SK-N-SH (cell line): ENCODE measurements at regions not wholly inside any gene's neighbourhood (a gene's known extent, or its start where the extent isn't known, plus 50 kb on each side); places are given as distances from the start of the nearest gene placed in this dataset.

Experiments
- CTCF ChIA-PET: fragments of 300-600, 350-600 bp; formaldehyde crosslinking; extraction: SDS; loops from one replicate; lab custom pipeline; 2021; lab: Yijun Ruan, JAX
- POLR2A ChIA-PET: fragments of 350-600 bp; sonication (Branson Sonifier 250); formaldehyde crosslinking; extraction: SDS; loops from one replicate; lab custom pipeline; 2020; ENCODE audit warnings: antibody characterized with exemption, inconsistent platforms; lab: Yijun Ruan, JAX
- DNase-seq: peaks from one replicate; pipeline ENCODE4 v3.0.0; 2012
- H2AFZ ChIP-seq: fragments of 200-600 bp; sonication (generic); 2 replicates; pipeline ENCODE4 v1.8.1; 2016; ENCODE audit warnings: antibody characterized with exemption, mild to moderate bottlenecking, low read depth
- H3F3A ChIP-seq: fragments of 200-600 bp; sonication (generic); replicated peaks from 2 replicates; pipeline ENCODE3; 2016; ENCODE audit warnings: antibody characterized with exemption, mild to moderate bottlenecking; ENCODE audit not compliant: insufficient read depth
- H3K27ac ChIP-seq, 2 experiments: fragments of 200-500 bp in 1 of 2; fragments of 200-600 bp in 1 of 2; sonication (Bioruptor generic) in 1 of 2; sonication (generic), shearing (Covaris generic) in 1 of 2; 2 replicates each; pipeline versions ENCODE4 v1.5.1 to v1.6.1; 2014 to 2016; ENCODE audit warnings: low read depth in 2 of 2, inconsistent platforms in 1 of 2, low read length in 1 of 2, mild to moderate bottlenecking in 1 of 2, mixed read lengths in 1 of 2
- H3K27me3 ChIP-seq: fragments of 200-600 bp; sonication (generic), shearing (Covaris generic); 2 replicates; pipeline ENCODE4 v1.6.1; 2016; ENCODE audit warnings: mixed run types; ENCODE audit not compliant: insufficient read depth
- H3K36me3 ChIP-seq, 2 experiments: fragments of 200-500 bp in 1 of 2; fragments of 200-600 bp in 1 of 2; sonication (Bioruptor generic) in 1 of 2; sonication (generic) in 1 of 2; replicated peaks in 1 of 2; 2 replicates each; pipeline versions ENCODE3 to v1.5.1; 2014 to 2016; ENCODE audit warnings: low read length in 1 of 2, mild to moderate bottlenecking in 1 of 2; ENCODE audit not compliant: insufficient read depth in 2 of 2, control insufficient read depth in 1 of 2
- H3K4me1 ChIP-seq, 2 experiments: fragments of 200-500 bp in 1 of 2; fragments of 200-600 bp in 1 of 2; sonication (Bioruptor generic) in 1 of 2; sonication (generic), shearing (Covaris generic) in 1 of 2; 2 replicates each; pipeline versions ENCODE4 v1.5.1 to v1.6.1; 2014 to 2016; ENCODE audit warnings: low read depth in 1 of 2, low read length in 1 of 2, mixed run types in 1 of 2; ENCODE audit not compliant: insufficient read depth in 2 of 2, control insufficient read depth in 1 of 2
- H3K4me2 ChIP-seq: fragments of 200-600 bp; sonication (generic), shearing (Covaris generic); 2 replicates; pipeline ENCODE4 v1.6.1; 2017; ENCODE audit warnings: mixed run types
- H3K4me3 ChIP-seq, 2 experiments: fragments of 200-500 bp in 1 of 2; fragments of 200-600 bp in 1 of 2; sonication (Bioruptor generic) in 1 of 2; sonication (generic), shearing (Covaris generic) in 1 of 2; 2 replicates each; pipeline versions ENCODE4 v1.5.1 to v1.8.1; 2014 to 2016; ENCODE audit warnings: low read depth in 2 of 2, inconsistent platforms in 1 of 2, low read length in 1 of 2, mild to moderate bottlenecking in 1 of 2, mixed read lengths in 1 of 2, moderate library complexity in 1 of 2
- H3K79me2 ChIP-seq: fragments of 200-600 bp; sonication (generic); 2 replicates; pipeline ENCODE4 v1.8.1; 2017; ENCODE audit warnings: mild to moderate bottlenecking; ENCODE audit not compliant: insufficient read depth
- H3K9ac ChIP-seq: fragments of 200-600 bp; sonication (generic); 2 replicates; pipeline ENCODE4 v1.6.1; 2017; ENCODE audit warnings: mixed run types
- H3K9me2 ChIP-seq: fragments of 200-600 bp; sonication (generic); 2 replicates; pipeline ENCODE4 v1.6.1; 2017; ENCODE audit warnings: mixed run types
- H3K9me3 ChIP-seq: fragments of 200-600 bp; sonication (generic); 2 replicates; pipeline ENCODE4 v1.6.1; 2017; ENCODE audit warnings: mixed run types, mild to moderate bottlenecking, moderate library complexity
- H4K20me1 ChIP-seq: fragments of 200-600 bp; sonication (generic); 2 replicates; pipeline ENCODE4 v1.6.1; 2017; ENCODE audit warnings: mild to moderate bottlenecking, mixed run types; ENCODE audit not compliant: insufficient read depth
- EP300 ChIP-seq, 2 experiments: IDR thresholded peaks; 2 replicates each; pipeline versions ENCODE4 v1.4.0 to v1.6.1; 2012; ENCODE audit warnings: borderline replicate concordance in 1 of 2, low read depth in 1 of 2, low read length in 1 of 2
- EZH2phosphoT487 ChIP-seq: fragments of 200-600 bp; sonication (generic); IDR thresholded peaks from 2 replicates; pipeline ENCODE4 v1.6.1; 2017; ENCODE audit warnings: low read depth, mixed run types, mild to moderate bottlenecking, antibody characterized with exemption, moderate library complexity, borderline replicate concordance
- FOXM1 ChIP-seq: IDR thresholded peaks from 2 replicates; pipeline ENCODE4 v1.4.0; 2012; ENCODE audit warnings: low read depth, mild to moderate bottlenecking
- GABPA ChIP-seq: IDR thresholded peaks from 2 replicates; pipeline ENCODE4 v1.4.0; 2012; ENCODE audit warnings: low read depth, mild to moderate bottlenecking
- GATA2 ChIP-seq: sonication (generic); formaldehyde crosslinking; IDR thresholded peaks from 2 replicates; pipeline ENCODE4 v1.5.0; 2020; ENCODE audit warnings: mild to moderate bottlenecking, missing genetic modification reagents
- MEF2A ChIP-seq: IDR thresholded peaks from 2 replicates; pipeline ENCODE4 v1.4.0; 2012; ENCODE audit warnings: low read depth, borderline replicate concordance
- POLR2AphosphoS5 ChIP-seq: IDR thresholded peaks from 2 replicates; pipeline ENCODE4 v1.6.1; 2012; ENCODE audit warnings: low read depth, low read length
- SMC3 ChIP-seq: IDR thresholded peaks from 2 replicates; pipeline ENCODE4 v1.6.1; 2012; ENCODE audit warnings: low read depth, low read length, improper control_type of control experiment
- TAF1 ChIP-seq: IDR thresholded peaks from 2 replicates; pipeline ENCODE4 v1.6.1; 2012; ENCODE audit warnings: low read depth, mild to moderate bottlenecking, low read length, moderate library complexity, borderline replicate concordance
- YY1 ChIP-seq: IDR thresholded peaks from 2 replicates; pipeline ENCODE4 v1.4.0; 2012; ENCODE audit warnings: low read depth, mild to moderate bottlenecking
- WGBS: methylation state at CpG from one replicate; pipeline ENCODE4 v1.1.6; 2017; ENCODE audit warnings: low lambda C conversion rate; 5-methylcytosine and 5-hydroxymethylcytosine counted together
- TF ChIP-seq, protein P1 (sequence below): IDR thresholded peaks from 2 replicates; pipeline ENCODE4 v1.4.0; 2012; ENCODE audit warnings: low read depth, borderline replicate concordance
- TF ChIP-seq, protein P2 (sequence below): IDR thresholded peaks from 2 replicates; pipeline ENCODE4; 2012

GRCh38 chr5:4929092-4929655, 211.0 kb upstream of the ADAMTS16 start:
- Histone ChIP-seq H3K27me3 (no peaks in the 10 kb centered on the region), H3K9me2 (no peaks in the 10 kb centered on the region), H2AFZ (no peak overlapping the region), H3K79me2 (no peaks in the 10 kb centered on the region)
- WGBS: 39% methylated on average over 11 of the region's 11 CpGs
- TF ChIP-seq, protein P1, sequence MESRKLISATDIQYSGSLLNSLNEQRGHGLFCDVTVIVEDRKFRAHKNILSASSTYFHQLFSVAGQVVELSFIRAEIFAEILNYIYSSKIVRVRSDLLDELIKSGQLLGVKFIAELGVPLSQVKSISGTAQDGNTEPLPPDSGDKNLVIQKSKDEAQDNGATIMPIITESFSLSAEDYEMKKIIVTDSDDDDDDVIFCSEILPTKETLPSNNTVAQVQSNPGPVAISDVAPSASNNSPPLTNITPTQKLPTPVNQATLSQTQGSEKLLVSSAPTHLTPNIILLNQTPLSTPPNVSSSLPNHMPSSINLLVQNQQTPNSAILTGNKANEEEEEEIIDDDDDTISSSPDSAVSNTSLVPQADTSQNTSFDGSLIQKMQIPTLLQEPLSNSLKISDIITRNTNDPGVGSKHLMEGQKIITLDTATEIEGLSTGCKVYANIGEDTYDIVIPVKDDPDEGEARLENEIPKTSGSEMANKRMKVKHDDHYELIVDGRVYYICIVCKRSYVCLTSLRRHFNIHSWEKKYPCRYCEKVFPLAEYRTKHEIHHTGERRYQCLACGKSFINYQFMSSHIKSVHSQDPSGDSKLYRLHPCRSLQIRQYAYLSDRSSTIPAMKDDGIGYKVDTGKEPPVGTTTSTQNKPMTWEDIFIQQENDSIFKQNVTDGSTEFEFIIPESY: no peak
- no peak for TF ChIP-seq FOXM1
- TF ChIP-seq, all 33 proteins: peak for 0
- Histone ChIP-seq H3F3A (no peaks in the 10 kb centered on the region), H3K9me3 (0 out of 2 replicates have a peak, but pooled peaks cover 8% of the 10 kb centered on the region), H3K4me3 (no peak overlapping the region), H3K4me2 (no peak overlapping the region), H3K27ac (no peak overlapping the region), H3K4me1 (no peaks in the 10 kb centered on the region), H4K20me1 (no peaks in the 10 kb centered on the region), H3K36me3 (no peaks in the 10 kb centered on the region), H3K9ac (no peak overlapping the region)
- no peak for DNase-seq
- POLR2A ChIA-PET: interaction anchor here (0.6 kb wide), 1 partner anchor 486 kb away, joined by 4 read pairs; no protein-coding TSS in a partner anchor
- CTCF ChIA-PET: interaction anchor here (0.8 to 2.6 kb wide), 2 partner anchors 10 to 13 kb away, joined by 3 to 9 read pairs; no protein-coding TSS in a partner anchor

DNA sequence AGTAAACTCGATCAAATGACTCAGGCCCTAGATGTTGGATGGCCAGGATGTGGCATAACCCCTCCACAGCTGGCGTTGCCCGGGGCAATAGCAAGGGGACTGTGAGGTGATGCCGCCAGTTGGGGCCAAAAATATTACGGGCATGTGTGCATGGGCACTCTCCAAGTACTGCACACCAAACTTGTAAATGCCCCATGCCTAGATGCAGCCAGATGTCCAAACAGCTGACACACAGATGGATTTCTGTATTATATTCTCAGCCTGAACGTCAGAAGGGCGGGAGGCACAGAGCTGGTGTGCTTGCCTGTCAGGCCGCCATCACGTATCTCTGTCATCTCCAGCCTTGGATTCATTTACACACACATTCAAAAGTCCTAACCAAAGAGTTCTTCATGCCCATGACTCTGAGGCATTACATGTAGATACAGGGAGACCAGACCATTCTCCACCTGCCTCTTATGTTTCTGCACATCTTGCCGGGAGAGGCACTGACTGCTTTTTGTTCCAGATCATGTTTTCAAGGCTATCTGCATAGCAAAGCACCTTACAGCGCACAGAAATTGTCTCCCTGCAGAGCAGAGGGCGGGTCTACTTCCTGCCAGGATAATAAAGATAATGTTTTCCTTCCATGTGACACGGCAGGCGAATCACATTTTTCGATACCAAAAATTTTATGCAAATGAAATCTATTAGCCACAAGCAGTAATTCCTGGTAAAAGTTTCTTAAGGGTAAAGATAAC, 200.9 kb upstream of the ADAMTS16 start:
- Histone ChIP-seq H3F3A (no peaks in the 10 kb centered on the region), H3K9ac (no peak overlapping the region), H3K4me3 (no peak overlapping the region), H4K20me1 (no peaks in the 10 kb centered on the region), H3K9me2 (no peaks in the 10 kb centered on the region), H2AFZ (no peak overlapping the region), H3K27ac (no peak overlapping the region), H3K4me1 (peaks cover 0 to 7% of the 10 kb centered on the region in 2 experiments; a peak in 1 of 4 replicates), H3K9me3 (no peaks in the 10 kb centered on the region), H3K27me3 (no peaks in the 10 kb centered on the region; the same call in 1 of the 2 replicates), H3K79me2 (no peaks in the 10 kb centered on the region), H3K4me2 (no peak overlapping the region), H3K36me3 (no peaks in the 10 kb centered on the region)
- ChIA-PET POLR2A (no interaction called here), CTCF (interaction anchor here (0.6 to 1.9 kb wide), 3 partner anchors 18 to 480 kb away, joined by 3 to 7 read pairs (median 3); no protein-coding TSS in a partner anchor)
- TF ChIP-seq TAF1: no peak
- TF ChIP-seq GATA2 (CRISPR knock-in tag): peak; percentile 67
- 32% methylated on average over 12 of the region's 15 CpGs for WGBS
- peak; percentile 54 for DNase-seq

GRCh38 chr5:4941161-4941560, 199.0 kb upstream of the ADAMTS16 start:
- Histone ChIP-seq H3K9me2 (no peaks in the 10 kb centered on the region), H3K36me3 (no peaks in the 10 kb centered on the region), H3K79me2 (no peaks in the 10 kb centered on the region), H3K9me3 (no peaks in the 10 kb centered on the region), H3K4me3 (no peak overlapping the region), H3K27me3 (no peaks in the 10 kb centered on the region; the same call in 1 of the 2 replicates), H3K27ac (no peak overlapping the region), H2AFZ (no peak overlapping the region), H3K4me1 (peaks cover 0 to 7% of the 10 kb centered on the region in 2 experiments; a peak in 1 of 4 replicates), H3K9ac (no peak overlapping the region), H3K4me2 (no peak overlapping the region), H4K20me1 (no peaks in the 10 kb centered on the region), H3F3A (no peaks in the 10 kb centered on the region)
- WGBS: 66% methylated on average over 12 of the region's 12 CpGs
- DNase-seq: no peak
- ChIA-PET CTCF (interaction anchor here (0.7 to 4.4 kb wide), 20 partner anchors 10 to 480 kb away, joined by 3 to 71 read pairs (median 4); partner anchors contain the start of gene ADAMTS16), POLR2A (no interaction called here)
- TF ChIP-seq FOXM1 (no peak), EZH2phosphoT487 (no peak), SMC3 (no peak), GABPA (no peak), MEF2A (no peak), GATA2 (CRISPR knock-in tag) (no peak), EP300 (IDR thresholded peaks at IDR 0.05; ENCODE audit: borderline replicate concordance in 1 of 2, low read depth in 1 of 2, low read length in 1 of 2) (no peak), POLR2AphosphoS5 (no peak), YY1 (no peak)
- TF ChIP-seq, protein P2, sequence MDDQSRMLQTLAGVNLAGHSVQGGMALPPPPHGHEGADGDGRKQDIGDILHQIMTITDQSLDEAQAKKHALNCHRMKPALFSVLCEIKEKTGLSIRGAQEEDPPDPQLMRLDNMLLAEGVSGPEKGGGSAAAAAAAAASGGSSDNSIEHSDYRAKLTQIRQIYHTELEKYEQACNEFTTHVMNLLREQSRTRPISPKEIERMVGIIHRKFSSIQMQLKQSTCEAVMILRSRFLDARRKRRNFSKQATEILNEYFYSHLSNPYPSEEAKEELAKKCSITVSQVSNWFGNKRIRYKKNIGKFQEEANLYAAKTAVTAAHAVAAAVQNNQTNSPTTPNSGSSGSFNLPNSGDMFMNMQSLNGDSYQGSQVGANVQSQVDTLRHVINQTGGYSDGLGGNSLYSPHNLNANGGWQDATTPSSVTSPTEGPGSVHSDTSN: no peak
